ENCODE measurements at regions not wholly inside any gene's neighbourhood (a gene's known extent, or its start where the extent isn't known, plus 50 kb on each side); places are given as distances from the start of the nearest gene placed in this dataset.

GRCh38 chr5:159496773-159497172 lies 166.5 kb upstream of the IL12B start:
- TF ChIP-seq POLR2AphosphoS5 (IDR thresholded peaks at IDR 0.05; ENCODE audit: low read depth, low read length) (no peak), TAF1 (IDR thresholded peaks at IDR 0.05; ENCODE audit: low read depth, low read length) (no peak), SPI1 (IDR thresholded peaks at IDR 0.05; ENCODE audit: low read depth, low read length) (no peak), POLR2A (IDR thresholded peaks at IDR 0.05; ENCODE audit: low read depth, low read length) (no peak), PAX5 (IDR thresholded peaks at IDR 0.05; ENCODE audit: insufficient read depth, low read length, severe bottlenecking) (no peak), POU2F2 (IDR thresholded peaks at IDR 0.05; ENCODE audit: low read depth, low read length) (no peak)
